H1 (cell line): ENCODE measurements at regions not wholly inside any gene's neighbourhood (a gene's known extent, or its start where the extent isn't known, plus 50 kb on each side); places are given as distances from the start of the nearest gene placed in this dataset.

Source experiments
- CTCF ChIA-PET: fragments of 300-600 bp; sonication (Branson Sonifier 250); formaldehyde crosslinking; loops from one replicate; lab custom pipeline; 2021; ENCODE audit not compliant: partially characterized antibody; lab: Charles Lee
- POLR2A ChIA-PET: fragments of 300-600 bp; sonication (Branson Sonifier 250); formaldehyde crosslinking; loops from one replicate; lab custom pipeline; 2021; ENCODE audit warnings: inconsistent platforms; ENCODE audit not compliant: partially characterized antibody; lab: Charles Lee
- DNase-seq, 2 experiments: peaks; one replicate each; pipeline versions ENCODE4 v3.0.0 to v3.0.0-alpha.2; 2010 to 2022; ENCODE audit warnings: low spot score in 2 of 2, low read depth in 1 of 2, mixed read lengths in 1 of 2
- FAIRE-seq: peaks from 2 replicates; lab custom pipeline; 2011; peaks lifted over from hg19 to GRCh38; lab: Jason Lieb, UNC
- H2AFZ ChIP-seq: 2 replicates; pipeline ENCODE4 v1.8.1; 2012; ENCODE audit warnings: low read length, inconsistent platforms
- H2AK5ac ChIP-seq: 2 replicates; pipeline ENCODE4 v1.6.1; 2013; ENCODE audit warnings: low read depth, low read length
- H2BK120ac ChIP-seq: replicated peaks from 2 replicates; pipeline ENCODE3; 2013; ENCODE audit warnings: low read depth, low read length, inconsistent platforms
- H2BK12ac ChIP-seq: 2 replicates; pipeline ENCODE4 v1.6.1; 2013; ENCODE audit warnings: low read depth, low read length
- H2BK15ac ChIP-seq: 2 replicates; pipeline ENCODE4 v1.6.1; 2013; ENCODE audit warnings: low read length
- H2BK20ac ChIP-seq: 2 replicates; pipeline ENCODE4 v1.6.1; 2013; ENCODE audit warnings: low read length
- H2BK5ac ChIP-seq: 2 replicates; pipeline ENCODE4 v1.6.1; 2013; ENCODE audit warnings: low read depth, low read length
- H3K14ac ChIP-seq: 2 replicates; pipeline ENCODE4 v1.6.1; 2013; ENCODE audit warnings: inconsistent platforms; ENCODE audit not compliant: insufficient read length
- H3K18ac ChIP-seq: 2 replicates; pipeline ENCODE4 v1.6.1; 2013; ENCODE audit warnings: low read length; ENCODE audit errors: extremely low read depth
- H3K23ac ChIP-seq: 2 replicates; pipeline ENCODE4 v1.6.1; 2013; ENCODE audit warnings: inconsistent platforms; ENCODE audit not compliant: insufficient read length
- H3K23me2 ChIP-seq: 2 replicates; pipeline ENCODE4 v1.6.1; 2013; ENCODE audit warnings: low read depth, low read length
- H3K27ac ChIP-seq: 2 replicates; pipeline ENCODE4 v1.6.1; 2011; ENCODE audit warnings: low read depth, low read length, inconsistent platforms
- H3K27me3 ChIP-seq, 4 experiments: replicated peaks in 1 of 4; 1 replicate in 1 of 4; 2 replicates in 3 of 4; pipeline versions ENCODE4 v1.6.1 to v1.8.1; 2011 to 2013; ENCODE audit warnings: low read length in 3 of 4, mild to moderate bottlenecking in 3 of 4, inconsistent platforms in 2 of 4, mixed read lengths in 2 of 4, moderate library complexity in 1 of 4; ENCODE audit not compliant: control insufficient read depth in 3 of 4, insufficient read depth in 3 of 4; ENCODE audit errors: extremely low read depth in 1 of 4
- H3K36me3 ChIP-seq, 4 experiments: 2 replicates each; pipeline versions ENCODE4 v1.6.1 to v1.8.1; 2011 to 2013; ENCODE audit warnings: mild to moderate bottlenecking in 4 of 4, low read length in 3 of 4, moderate library complexity in 2 of 4, control low read depth in 1 of 4, inconsistent platforms in 1 of 4; ENCODE audit not compliant: insufficient read depth in 4 of 4, control insufficient read depth in 2 of 4
- H3K4ac ChIP-seq: replicated peaks from 2 replicates; pipeline ENCODE3; 2013; ENCODE audit warnings: low read length, low read depth, mixed read lengths, inconsistent platforms; ENCODE audit not compliant: insufficient read length
- H3K4me1 ChIP-seq, 4 experiments: replicated peaks in 1 of 4; 1 replicate in 1 of 4; 2 replicates in 3 of 4; pipeline versions ENCODE4 v1.6.1 to v1.8.1; 2011 to 2013; ENCODE audit warnings: low read length in 3 of 4, inconsistent platforms in 2 of 4, mixed read lengths in 1 of 4; ENCODE audit not compliant: insufficient read depth in 4 of 4, control insufficient read depth in 3 of 4
- H3K4me2 ChIP-seq, 2 experiments: 2 replicates each; pipeline versions ENCODE4 v1.6.1 to v1.8.1; 2011 to 2013; ENCODE audit warnings: low read depth in 2 of 2, low read length in 2 of 2, control low read depth in 1 of 2, inconsistent platforms in 1 of 2, mild to moderate bottlenecking in 1 of 2; ENCODE audit not compliant: insufficient read depth in 1 of 2
- H3K4me3 ChIP-seq, 4 experiments: fragments of 200-600, 300-600 bp in 1 of 4; sonication (generic), shearing (Covaris generic), sonication (Bioruptor Twin) in 1 of 4; 2 replicates each; pipeline versions ENCODE4 v1.5.1 to v1.8.1; 2011 to 2016; ENCODE audit warnings: low read length in 4 of 4, low read depth in 3 of 4, control low read depth in 2 of 4, inconsistent platforms in 2 of 4, mild to moderate bottlenecking in 2 of 4, mixed read lengths in 1 of 4, moderate library complexity in 1 of 4; ENCODE audit not compliant: insufficient read depth in 2 of 4; ENCODE audit errors: extremely low read depth in 1 of 4
- H3K56ac ChIP-seq: replicated peaks from 2 replicates; pipeline ENCODE3; 2013; ENCODE audit warnings: low read depth, mild to moderate bottlenecking, mixed read lengths, low read length, inconsistent platforms; ENCODE audit not compliant: insufficient read length
- H3K79me1 ChIP-seq: 2 replicates; pipeline ENCODE4 v1.6.1; 2013; ENCODE audit warnings: low read depth, low read length, control low read depth
- H3K79me2 ChIP-seq, 2 experiments: 2 replicates each; pipeline versions ENCODE4 v1.6.1 to v1.8.1; 2012 to 2013; ENCODE audit warnings: low read length in 2 of 2, mild to moderate bottlenecking in 2 of 2, inconsistent platforms in 1 of 2; ENCODE audit not compliant: insufficient read depth in 2 of 2, control insufficient read depth in 1 of 2
- H3K9ac ChIP-seq, 4 experiments: replicated peaks in 1 of 4; 1 replicate in 1 of 4; 2 replicates in 3 of 4; pipeline versions ENCODE4 v1.6.1 to v1.8.1; 2011 to 2013; ENCODE audit warnings: low read depth in 3 of 4, low read length in 3 of 4, control low read depth in 2 of 4, mild to moderate bottlenecking in 2 of 4, moderate library complexity in 2 of 4, inconsistent platforms in 1 of 4; ENCODE audit errors: extremely low read depth in 1 of 4
- H3K9me3 ChIP-seq, 2 experiments: 2 replicates each; pipeline versions ENCODE4 v1.6.1 to v1.8.1; 2012 to 2013; ENCODE audit warnings: mild to moderate bottlenecking in 2 of 2, moderate library complexity in 2 of 2, control low read depth in 1 of 2, inconsistent platforms in 1 of 2, low read depth in 1 of 2, low read length in 1 of 2, mixed read lengths in 1 of 2; ENCODE audit not compliant: insufficient read depth in 2 of 2
- H4K20me1 ChIP-seq, 2 experiments: replicated peaks in 1 of 2; 2 replicates each; pipeline versions ENCODE3 to v1.8.1; 2011 to 2013; ENCODE audit warnings: inconsistent platforms in 2 of 2, low read length in 2 of 2, mild to moderate bottlenecking in 1 of 2; ENCODE audit not compliant: insufficient read depth in 2 of 2, control insufficient read depth in 1 of 2
- H4K5ac ChIP-seq: 2 replicates; pipeline ENCODE4 v1.6.1; 2013; ENCODE audit warnings: low read length, low read depth, mixed read lengths, inconsistent platforms; ENCODE audit not compliant: insufficient read length
- H4K8ac ChIP-seq: 2 replicates; pipeline ENCODE4 v1.8.0; 2013; ENCODE audit warnings: mild to moderate bottlenecking, moderate library complexity, low read length, inconsistent platforms; ENCODE audit not compliant: insufficient read depth; ENCODE audit errors: extremely low read depth
- H4K91ac ChIP-seq: replicated peaks from 2 replicates; pipeline ENCODE3; 2013; ENCODE audit warnings: low read length, mixed read lengths, inconsistent platforms; ENCODE audit not compliant: insufficient read length
- ASH2L ChIP-seq: fragments of 200-600, 300-600 bp; sonication (generic); IDR thresholded peaks from one replicate; pipeline ENCODE4 v1.7.1; 2017; ENCODE audit warnings: low read length
- BRCA1 ChIP-seq: IDR thresholded peaks from 2 replicates; pipeline ENCODE4 v1.6.1; 2012; ENCODE audit warnings: low read depth, low read length, improper control_type of control experiment
- CBX8 ChIP-seq: fragments of 300-800, 300-1000 bp; sonication (generic); IDR thresholded peaks from 2 replicates; pipeline ENCODE4 v1.7.1; 2016; ENCODE audit warnings: low read depth, low read length, borderline replicate concordance
- EZH2 ChIP-seq: fragments of 200-600 bp; sonication (generic); IDR thresholded peaks from 2 replicates; pipeline ENCODE4 v1.7.1; 2012; ENCODE audit warnings: low read depth, mild to moderate bottlenecking, moderate library complexity, low read length, inconsistent platforms; ENCODE audit not compliant: severe bottlenecking
- JUND ChIP-seq: IDR thresholded peaks from 2 replicates; pipeline ENCODE4 v1.6.1; 2011; ENCODE audit warnings: mild to moderate bottlenecking, improper control_type of control experiment, low read length
- KDM5A ChIP-seq: fragments of 200-600 bp; IDR thresholded peaks from 2 replicates; pipeline ENCODE4 v1.7.1; 2012; ENCODE audit warnings: mild to moderate bottlenecking, low read length, inconsistent platforms, mixed read lengths
- MAFK ChIP-seq: IDR thresholded peaks from 2 replicates; pipeline ENCODE4 v1.6.1; 2012; ENCODE audit warnings: low read depth, mild to moderate bottlenecking, improper control_type of control experiment, low read length
- MAX ChIP-seq: IDR thresholded peaks from 2 replicates; pipeline ENCODE4 v1.6.1; 2012; ENCODE audit warnings: inconsistent platforms
- POLR2A ChIP-seq, 2 experiments: IDR thresholded peaks; 1 replicate in 1 of 2; 2 replicates in 1 of 2; pipeline ENCODE4 v1.6.1; 2011; ENCODE audit warnings: low read depth in 2 of 2, low read length in 2 of 2, mild to moderate bottlenecking in 2 of 2; ENCODE audit errors: control extremely low read depth in 1 of 2
- POLR2AphosphoS5 ChIP-seq: IDR thresholded peaks from 2 replicates; pipeline ENCODE4 v1.6.1; 2011; ENCODE audit warnings: low read depth, low read length
- SP1 ChIP-seq: IDR thresholded peaks from 2 replicates; pipeline ENCODE4 v1.6.1; 2011; ENCODE audit warnings: low read depth, low read length
- TEAD4 ChIP-seq: IDR thresholded peaks from 2 replicates; pipeline ENCODE4 v1.6.1; 2012; ENCODE audit warnings: low read depth, low read length, inconsistent platforms, mixed read lengths
- ZNF274 ChIP-seq: IDR thresholded peaks from 2 replicates; pipeline ENCODE4 v1.7.0; 2012; ENCODE audit warnings: low read length, borderline replicate concordance; ENCODE audit errors: extremely low read depth
- WGBS, 2 experiments: shearing (Covaris generic) in 1 of 2; methylation state at CpG; one replicate each; pipeline versions ENCODE4 v1.1.6 to v1.1.7; 2013 to 2015; ENCODE audit warnings: low lambda C conversion rate in 2 of 2, mixed read lengths in 2 of 2, inconsistent platforms in 1 of 2, low coverage in 1 of 2, missing lambda C conversion rate in 1 of 2; ENCODE audit not compliant: insufficient replicate concordance in 2 of 2, insufficient coverage in 1 of 2, insufficient read length in 1 of 2; ENCODE audit errors: extremely low coverage in 1 of 2, missing lambda C conversion rate in 1 of 2; 5-methylcytosine and 5-hydroxymethylcytosine counted together
- TF ChIP-seq, protein P1 (sequence below): IDR thresholded peaks from 2 replicates; pipeline ENCODE4 v1.6.1; 2012; ENCODE audit warnings: low read length, inconsistent platforms

DNA sequence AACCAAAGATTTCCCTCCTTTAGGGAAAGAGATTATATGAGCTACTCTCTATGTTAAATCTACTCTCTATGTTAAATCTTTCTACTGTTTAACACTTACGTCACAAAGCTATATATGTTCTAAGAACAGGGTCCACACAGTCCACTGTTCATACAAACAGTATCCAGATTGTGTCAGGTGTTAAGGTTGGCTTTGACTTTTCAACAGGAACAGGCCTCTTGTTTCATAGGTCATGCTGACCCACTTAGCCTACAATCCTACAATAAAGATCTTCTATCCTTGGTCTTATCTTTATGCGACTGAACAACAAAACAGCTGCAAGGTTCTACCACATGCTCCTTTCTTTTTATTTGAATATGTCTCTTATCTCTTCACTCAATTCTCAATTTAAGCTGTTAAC is 134.9 kb downstream of the LTN1 start:
- H3K79me1 ChIP-seq, result no peaks in the 10 kb centered on the region
- no peak overlapping the region for H3K14ac ChIP-seq
- no peak overlapping the region for H3K23ac ChIP-seq
- no peak overlapping the region for H2BK12ac ChIP-seq
- POLR2A ChIA-PET, result interaction anchor here (0.7 kb wide), 1 partner anchor 57 kb away, joined by 3 read pairs; no protein-coding TSS in a partner anchor
- no peak overlapping the region for H3K4ac ChIP-seq
- no peak overlapping the region for H2BK5ac ChIP-seq
- no peak overlapping the region for H4K5ac ChIP-seq
- FAIRE-seq (no peak), DNase-seq (no peak)
- H4K91ac ChIP-seq, result no peak overlapping the region
- no peak overlapping the region for H2AK5ac ChIP-seq
- no peaks in the 10 kb centered on the region for H3K9me3 ChIP-seq
- CTCF ChIA-PET, result interaction anchor here (1.1 kb wide), 1 partner anchor 111 kb away, joined by 3 read pairs; no protein-coding TSS in a partner anchor
- no peak overlapping the region for H2BK120ac ChIP-seq
- no peak overlapping the region for H3K18ac ChIP-seq
- no peak overlapping the region for H3K56ac ChIP-seq
- H4K8ac ChIP-seq, result no peak overlapping the region
- H3K27me3 ChIP-seq, result no peaks in the 10 kb centered on the region
- WGBS, 2 experiments, result 87% methylated on average over 2 of the region's 2 CpGs; no CpG with 5 or more reads in 1 of the 2 experiments
- H2AFZ ChIP-seq, result no peak overlapping the region
- H3K27ac ChIP-seq, result no peak overlapping the region
- no peaks in the 10 kb centered on the region for H3K36me3 ChIP-seq
- H3K4me1 ChIP-seq, result peaks cover 0 to 5% (median 3%) of the 10 kb centered on the region in 4 experiments; a peak in 3 of 7 replicates
- no peak overlapping the region for H2BK20ac ChIP-seq
- no peak overlapping the region for H3K4me3 ChIP-seq
- no peak overlapping the region for H3K9ac ChIP-seq
- no peak overlapping the region for H3K4me2 ChIP-seq
- H4K20me1 ChIP-seq, result peaks cover 0 to 1% of the 10 kb centered on the region in 2 experiments
- H3K79me2 ChIP-seq, result no peaks in the 10 kb centered on the region
- no peaks in the 10 kb centered on the region for H3K23me2 ChIP-seq
- no peak overlapping the region for H2BK15ac ChIP-seq
- TF ChIP-seq SP1, result no peak
- no peak for TF ChIP-seq EZH2
- no peak for TF ChIP-seq CBX8
- TF ChIP-seq POLR2A (IDR thresholded peaks at IDR 0.05; ENCODE audit: control extremely low read depth in 1 of 2, low read depth in 2 of 2, low read length in 2 of 2), result no peak
- no peak for TF ChIP-seq ZNF274
- TF ChIP-seq ASH2L, result no peak
- TF ChIP-seq, protein P1, sequence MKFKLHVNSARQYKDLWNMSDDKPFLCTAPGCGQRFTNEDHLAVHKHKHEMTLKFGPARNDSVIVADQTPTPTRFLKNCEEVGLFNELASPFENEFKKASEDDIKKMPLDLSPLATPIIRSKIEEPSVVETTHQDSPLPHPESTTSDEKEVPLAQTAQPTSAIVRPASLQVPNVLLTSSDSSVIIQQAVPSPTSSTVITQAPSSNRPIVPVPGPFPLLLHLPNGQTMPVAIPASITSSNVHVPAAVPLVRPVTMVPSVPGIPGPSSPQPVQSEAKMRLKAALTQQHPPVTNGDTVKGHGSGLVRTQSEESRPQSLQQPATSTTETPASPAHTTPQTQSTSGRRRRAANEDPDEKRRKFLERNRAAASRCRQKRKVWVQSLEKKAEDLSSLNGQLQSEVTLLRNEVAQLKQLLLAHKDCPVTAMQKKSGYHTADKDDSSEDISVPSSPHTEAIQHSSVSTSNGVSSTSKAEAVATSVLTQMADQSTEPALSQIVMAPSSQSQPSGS, result no peak
- no peak for TF ChIP-seq KDM5A
- no peak for TF ChIP-seq MAFK
- no peak for TF ChIP-seq POLR2AphosphoS5
- TF ChIP-seq MAX, result no peak
- TF ChIP-seq BRCA1, result no peak
- no peak for TF ChIP-seq JUND
- no peak for TF ChIP-seq TEAD4
